ENCODE measurements at regions not wholly inside any gene's neighbourhood (a gene's known extent, or its start where the extent isn't known, plus 50 kb on each side); places are given as distances from the start of the nearest gene placed in this dataset.
"Not testable (repeated sequence)": the region's sequence is repeated elsewhere in the genome, so short reads cannot be mapped to it uniquely, and the experiment has no call there.

- no peaks in the 10 kb centered on the region for H3K27me3 ChIP-seq
- H3K36me3 ChIP-seq: no peaks in the 10 kb centered on the region
- H3K4me3 ChIP-seq (ENCODE audit: low read depth in 1 of 2, low read length in 1 of 2): no peak overlapping the region
- H3K4me1 ChIP-seq (ENCODE audit: control insufficient read depth in 1 of 2, insufficient read depth in 1 of 2, low read depth in 1 of 2, low read length in 1 of 2): no peaks in the 10 kb centered on the region
- H3K9me3 ChIP-seq: no peaks in the 10 kb centered on the region
- H3K27ac ChIP-seq: no peak overlapping the region
- TF ChIP-seq CTCF (IDR thresholded peaks at IDR 0.05): no peak
Measured at GRCh38 chr5:84438456-84438855, 53.8 kb upstream of the EDIL3 start.

GRCh38 chr5:84437673-84438315 lies 53.1 kb upstream of the EDIL3 start:
- H3K36me3 ChIP-seq: no peaks in the 10 kb centered on the region
- no peak overlapping the region for H3K4me3 ChIP-seq (ENCODE audit: low read depth in 1 of 2, low read length in 1 of 2)
- no peaks in the 10 kb centered on the region for H3K27me3 ChIP-seq
- no peak overlapping the region for H3K27ac ChIP-seq
- no peaks in the 10 kb centered on the region for H3K9me3 ChIP-seq
- H3K4me1 ChIP-seq (ENCODE audit: control insufficient read depth in 1 of 2, insufficient read depth in 1 of 2, low read depth in 1 of 2, low read length in 1 of 2): no peaks in the 10 kb centered on the region
- no peak for TF ChIP-seq CTCF (IDR thresholded peaks at IDR 0.05)

GRCh38 chr5:84436866-84437265 lies 52.2 kb upstream of the EDIL3 start:
- Histone ChIP-seq H3K4me3 (ENCODE audit: low read depth in 1 of 2, low read length in 1 of 2) (no peak overlapping the region), H3K36me3 (no peaks in the 10 kb centered on the region), H3K9me3 (no peaks in the 10 kb centered on the region), H3K27me3 (no peaks in the 10 kb centered on the region), H3K4me1 (ENCODE audit: control insufficient read depth in 1 of 2, insufficient read depth in 1 of 2, low read depth in 1 of 2, low read length in 1 of 2) (no peaks in the 10 kb centered on the region), H3K27ac (no peak overlapping the region)
- no peak for TF ChIP-seq CTCF (IDR thresholded peaks at IDR 0.05)

- H3K4me1 ChIP-seq (ENCODE audit: control insufficient read depth in 1 of 2, insufficient read depth in 1 of 2, low read depth in 1 of 2, low read length in 1 of 2); H3K9me3 ChIP-seq; H3K27me3 ChIP-seq; H3K36me3 ChIP-seq; H3K4me3 ChIP-seq (ENCODE audit: low read depth in 1 of 2, low read length in 1 of 2); H3K27ac ChIP-seq: not testable (repeated sequence)
Measured at GRCh38 chr5:84435861-84436346, 51.2 kb upstream of the EDIL3 start.

All from neutrophil (primary cell).